Omental fat pad (tissue), 3 donors: ENCODE measurements at regions not wholly inside any gene's neighbourhood (a gene's known extent, or its start where the extent isn't known, plus 50 kb on each side); places are given as distances from the start of the nearest gene placed in this dataset.

ENCODE experiments used
- ATAC-seq: fragments of 150-250 bp; one replicate; pipeline ENCODE4 v1.9.1; 2016; ENCODE audit warnings: mild to moderate bottlenecking, moderate library complexity; ENCODE audit not compliant: low FRiP score
- DNase-seq: peaks from one replicate; pipeline ENCODE4 v3.0.0-alpha.2; 2019; ENCODE audit warnings: low spot score
- CTCF ChIP-seq, 3 donors: fragments of 450-650 bp; IDR thresholded peaks; one replicate each; pipeline ENCODE4 v1.5.1; 2016 to 2017; ENCODE audit warnings: antibody characterized with exemption in 3 of 3, mild to moderate bottlenecking in 3 of 3, moderate library complexity in 2 of 3

- TF ChIP-seq CTCF (IDR thresholded peaks at IDR 0.05), result no peak
- ATAC-seq (no peak), DNase-seq (no peak)
These were observed 579.1 kb downstream of the BMP2 start for GRCh38 chr20:7346562-7346961.

GRCh38 chr20:7347409-7347808, 579.9 kb downstream of the BMP2 start:
- ATAC-seq, result no peak
- DNase-seq, result no peak
- TF ChIP-seq CTCF (IDR thresholded peaks at IDR 0.05), result no peak

DNA sequence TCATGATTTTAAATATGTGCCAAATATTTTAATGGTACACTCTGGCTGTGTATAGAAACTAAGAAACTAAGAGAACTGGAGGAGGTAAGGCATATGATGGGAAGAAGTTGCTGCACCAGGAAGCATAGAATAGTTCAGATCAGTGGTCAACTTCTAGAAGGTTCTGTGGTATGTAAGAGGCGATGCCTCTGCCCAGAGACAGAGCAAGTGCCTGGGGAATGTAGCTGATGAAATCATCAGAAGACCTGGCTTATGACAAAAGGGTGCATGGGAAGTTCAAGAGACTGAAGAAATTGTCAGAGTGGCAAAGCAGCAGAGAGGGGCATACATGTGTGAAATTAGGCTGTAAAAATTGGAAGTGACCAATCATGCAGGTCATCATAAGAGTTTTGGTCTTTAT, 580.8 kb downstream of the BMP2 start:
- DNase-seq (no peak), ATAC-seq (no peak)
- no peak for TF ChIP-seq CTCF (IDR thresholded peaks at IDR 0.05)

DNA sequence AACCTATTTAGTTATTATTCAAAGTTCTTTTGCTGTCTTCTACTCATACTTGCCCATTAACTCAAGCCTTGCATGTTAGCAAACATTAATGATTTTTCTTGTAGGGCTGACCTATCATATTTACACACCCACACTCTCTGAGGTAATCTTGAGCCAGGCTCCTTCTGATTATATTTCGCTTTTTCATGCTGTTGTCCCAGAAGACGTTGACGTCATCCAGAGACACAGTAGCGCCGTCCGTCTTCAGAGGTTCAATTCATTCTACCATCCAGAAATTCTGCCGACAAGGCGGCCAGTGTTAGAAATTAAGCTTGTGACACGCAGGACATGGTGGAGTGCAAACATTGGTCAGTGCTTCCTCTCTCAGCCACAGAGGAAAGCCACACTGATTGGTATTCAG, 584.7 kb downstream of the BMP2 start:
- ATAC-seq, result no peak
- DNase-seq, result no peak
- TF ChIP-seq CTCF (IDR thresholded peaks at IDR 0.05), result no peak

GRCh38 chr20:7355051-7355450, 585.2 kb downstream of the HAO1 start:
- ATAC-seq (no peak), DNase-seq (no peak)
- TF ChIP-seq CTCF (IDR thresholded peaks at IDR 0.05), result no peak

DNA sequence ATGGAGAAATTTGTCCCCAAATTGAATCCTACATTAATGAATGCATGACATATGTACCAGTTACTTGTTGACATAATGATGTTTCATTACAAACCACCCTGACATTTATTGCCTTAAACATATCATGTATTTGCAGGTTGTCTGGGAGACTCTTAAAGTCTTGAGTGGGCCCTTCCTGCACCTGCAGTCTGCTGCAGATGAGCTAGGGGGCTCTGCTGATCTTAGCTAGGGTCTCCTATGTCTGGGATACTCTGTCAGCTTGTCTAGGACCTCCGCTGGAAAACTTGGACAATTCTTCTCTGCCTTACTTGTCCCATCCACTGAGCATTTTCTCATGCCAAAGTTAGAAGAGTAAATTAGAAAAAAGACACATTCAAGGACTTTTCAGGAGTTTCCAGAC, 581.6 kb downstream of the HAO1 start:
- no peak for ATAC-seq
- TF ChIP-seq CTCF (IDR thresholded peaks at IDR 0.05), result no peak

GRCh38 chr20:7359739-7360138, 580.5 kb downstream of the HAO1 start:
- DNase-seq (no peak), ATAC-seq (no peak)
- TF ChIP-seq CTCF (IDR thresholded peaks at IDR 0.05), result no peak

More for the DNA sequence above, 581.6 kb downstream of the HAO1 start:
- no peak for DNase-seq
